Suprapubic skin (tissue), 4 donors: ENCODE measurements at regions not wholly inside any gene's neighbourhood (a gene's known extent, or its start where the extent isn't known, plus 50 kb on each side); places are given as distances from the start of the nearest gene placed in this dataset.

Source experiments
- CTCF ChIP-seq, 2 donors: fragments of 200-600 bp in 1 of 2; fragments of 450-650 bp in 1 of 2; sonication (generic) in 1 of 2; IDR thresholded peaks; one replicate each; pipeline ENCODE4 v1.5.1; 2016 to 2019; ENCODE audit warnings: antibody characterized with exemption in 2 of 2, mild to moderate bottlenecking in 1 of 2, moderate library complexity in 1 of 2
- EP300 ChIP-seq: sonication (generic); formaldehyde crosslinking; IDR thresholded peaks from one replicate; pipeline ENCODE4 v1.6.1; 2017; ENCODE audit warnings: antibody characterized with exemption
- POLR2A ChIP-seq, 2 donors: fragments of 450-650 bp; IDR thresholded peaks; one replicate each; pipeline ENCODE4 v1.6.1; 2017; ENCODE audit warnings: antibody characterized with exemption in 2 of 2, mild to moderate bottlenecking in 2 of 2, moderate library complexity in 2 of 2
- POLR2AphosphoS5 ChIP-seq, 3 donors: sonication (generic); formaldehyde crosslinking; IDR thresholded peaks; one replicate each; pipeline ENCODE4 v1.6.1; 2017; ENCODE audit warnings: antibody characterized with exemption in 3 of 3

DNA sequence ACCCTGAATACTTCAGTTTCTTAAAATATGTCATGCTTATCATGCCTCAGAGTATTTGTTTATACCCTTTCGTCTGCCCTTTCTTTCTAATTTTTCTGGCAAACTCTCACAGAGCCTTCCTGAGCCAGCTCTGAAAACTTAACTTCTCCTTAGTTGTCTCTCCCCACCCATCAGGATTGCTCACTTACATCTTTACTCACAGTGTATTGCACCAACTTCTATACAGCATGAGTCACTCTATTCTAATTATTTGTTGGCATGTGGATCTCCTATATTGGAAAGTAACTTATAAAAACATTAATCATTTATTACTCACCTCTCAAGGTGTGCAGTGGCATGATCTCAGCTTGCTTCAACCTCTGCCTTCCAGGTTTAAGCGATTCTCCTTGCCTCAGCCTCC, 114.9 kb downstream of the FANCF start:
- no peak for TF ChIP-seq CTCF (IDR thresholded peaks at IDR 0.05)
- TF ChIP-seq POLR2A (IDR thresholded peaks at IDR 0.05), result no peak
- TF ChIP-seq POLR2AphosphoS5 (IDR thresholded peaks at IDR 0.05), result no peak
- TF ChIP-seq EP300, result no peak
